ENCODE measurements at regions not wholly inside any gene's neighbourhood (a gene's known extent, or its start where the extent isn't known, plus 50 kb on each side); places are given as distances from the start of the nearest gene placed in this dataset.

DNA sequence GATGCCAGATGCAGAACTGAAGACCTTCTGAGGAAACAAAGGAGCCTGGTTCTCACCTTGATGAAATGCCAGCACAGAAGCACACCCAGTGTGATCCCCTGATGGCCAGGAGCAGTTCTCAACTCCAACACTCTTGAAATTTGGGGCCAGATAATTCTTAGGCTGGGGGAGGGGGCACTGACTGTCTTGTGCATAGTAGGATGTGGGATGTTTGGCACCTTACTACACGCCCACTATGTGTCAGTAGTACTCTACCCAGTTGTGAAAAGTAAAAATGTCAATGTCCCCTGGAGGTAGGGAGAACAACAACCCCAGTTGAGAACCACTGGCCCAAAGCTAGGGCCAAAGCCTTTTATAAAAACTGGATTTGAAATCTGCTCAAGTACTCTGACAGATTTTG, 398.3 kb upstream of the ARID1B start:
- no peak for DNase-seq (ENCODE audit: low read depth in 2 of 2)

- DNase-seq (ENCODE audit: low read depth in 2 of 2): no peak
Observed at GRCh38 chr6:156376091-156376490, 401.1 kb upstream of the ARID1B start.

GRCh38 chr6:156359912-156360311, 417.3 kb upstream of the ARID1B start:
- DNase-seq (ENCODE audit: low read depth in 2 of 2): no peak

DNA sequence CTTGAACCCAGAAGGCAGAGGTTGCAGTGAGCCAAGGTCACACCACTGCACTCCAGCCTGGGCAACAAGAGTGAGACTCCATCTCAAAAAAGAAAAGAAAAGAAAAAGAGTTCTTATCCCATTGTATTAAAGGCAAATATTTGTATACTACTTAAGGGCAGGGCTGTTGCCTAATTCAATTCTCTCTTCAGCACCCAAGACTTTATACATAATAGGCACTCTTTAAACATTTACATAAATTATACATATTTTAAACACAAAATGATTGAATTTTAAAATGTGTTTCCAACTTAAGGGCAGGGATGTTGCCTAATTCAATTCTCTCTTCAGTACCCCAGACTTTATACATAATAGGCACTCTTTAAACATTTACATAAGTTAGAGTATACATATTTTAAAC, 424.3 kb upstream of the ARID1B start:
- DNase-seq (ENCODE audit: low read depth in 2 of 2): no peak

GRCh38 chr6:156351346-156351966, 425.7 kb upstream of the ARID1B start:
- no peak for DNase-seq (ENCODE audit: low read depth in 2 of 2)

DNA sequence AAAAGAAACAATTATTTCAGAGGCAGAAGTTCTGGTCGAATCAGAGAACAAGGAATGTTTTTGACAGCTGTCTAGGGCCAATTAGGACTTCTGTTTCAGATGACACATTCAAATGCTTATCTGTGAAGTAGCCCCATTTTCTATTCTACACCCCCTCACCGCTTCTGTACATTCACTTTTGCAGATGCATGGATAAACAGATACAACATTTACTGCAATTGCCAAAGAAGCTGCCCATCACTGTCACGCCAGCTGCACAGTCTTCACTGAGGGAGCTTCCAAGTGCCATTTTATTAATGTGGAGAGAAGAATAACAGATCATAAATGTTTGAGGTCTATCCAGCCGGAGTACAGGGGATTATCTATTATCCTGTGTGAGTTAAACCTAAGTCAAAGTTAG, 426.8 kb upstream of the ARID1B start:
- no peak for DNase-seq (ENCODE audit: low read depth in 2 of 2)

DNA sequence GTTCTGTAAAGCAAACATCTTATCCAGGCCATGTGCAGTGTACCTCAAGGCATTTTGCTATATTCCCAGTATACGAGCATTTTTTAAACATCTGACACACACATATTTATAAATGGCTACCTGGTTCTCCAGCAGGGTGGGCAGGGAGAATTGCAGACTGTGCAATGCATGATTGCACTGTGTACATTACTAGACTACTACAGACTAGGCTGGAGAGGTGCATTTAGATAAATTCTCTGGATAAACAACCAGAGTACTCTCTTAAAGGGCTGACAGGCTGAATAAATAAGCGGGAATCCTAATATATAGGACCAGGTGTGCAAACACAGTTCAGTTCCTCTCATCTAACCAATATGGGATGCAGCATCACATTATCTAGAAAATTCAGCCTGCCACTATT, 428.3 kb upstream of the ARID1B start:
- no peak for DNase-seq (ENCODE audit: low read depth in 2 of 2)

DNA sequence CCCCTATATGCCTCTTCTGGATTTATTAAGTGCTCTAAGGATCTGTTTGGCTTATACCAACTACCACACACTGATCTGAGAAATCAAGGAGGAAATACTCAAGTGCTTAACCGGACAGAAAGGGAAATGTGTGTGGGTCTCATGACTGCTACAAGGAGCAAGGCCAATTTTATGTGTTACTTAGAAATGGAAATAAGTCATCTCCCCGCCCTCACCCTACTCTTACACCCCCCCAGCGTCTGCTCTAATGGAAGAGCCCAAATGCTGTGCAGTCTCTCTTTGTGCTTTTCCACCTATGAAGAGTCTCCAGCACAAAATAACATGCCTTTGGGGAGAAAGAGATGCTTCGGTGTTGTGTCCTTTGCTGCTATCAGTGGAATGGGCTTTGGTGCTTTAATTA, 428.8 kb upstream of the ARID1B start:
- DNase-seq (ENCODE audit: low read depth in 2 of 2): no peak

DNA sequence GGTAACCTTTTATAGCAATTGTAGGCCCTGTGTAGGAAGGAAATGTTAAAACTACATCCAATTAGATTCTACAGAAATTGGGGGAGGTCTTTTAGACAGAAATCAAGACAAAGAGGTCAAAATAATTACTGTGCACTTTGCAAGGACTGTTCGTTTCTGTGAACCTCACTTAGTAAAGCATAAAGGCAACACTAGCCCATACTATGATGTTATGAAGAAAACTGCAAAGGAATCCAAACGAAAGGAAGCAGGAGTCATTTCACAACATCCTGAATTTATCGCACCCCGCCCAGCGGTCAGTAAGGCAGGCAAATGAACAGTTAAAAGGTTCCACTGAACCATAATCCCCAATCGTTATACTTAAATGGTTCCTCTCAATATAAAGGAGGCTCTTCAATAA, 429.5 kb upstream of the ARID1B start:
- DNase-seq (ENCODE audit: low read depth in 2 of 2): no peak

- DNase-seq (ENCODE audit: low read depth in 2 of 2): no peak
Observed at GRCh38 chr6:156347246-156347645, 429.9 kb upstream of the ARID1B start.

DNA sequence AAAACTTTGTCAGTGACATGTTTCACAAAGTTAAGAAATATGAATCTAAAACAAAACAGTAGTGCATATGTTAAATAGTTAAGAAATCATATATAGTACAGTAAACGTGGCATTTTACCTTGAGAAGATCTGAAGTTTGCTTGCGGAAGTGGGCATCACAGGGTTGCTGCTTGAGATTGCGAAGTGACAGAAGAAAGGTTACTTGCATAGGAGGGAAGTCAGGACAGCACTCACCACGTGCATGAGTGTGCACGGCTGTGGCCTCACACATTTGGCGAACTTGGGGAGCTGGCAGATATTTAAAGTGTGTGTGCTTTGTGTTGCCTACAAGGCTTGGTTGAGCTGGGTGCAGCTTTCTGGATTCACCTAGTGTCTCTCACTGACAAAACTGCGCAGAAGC, 431.5 kb upstream of the ARID1B start:
- DNase-seq (ENCODE audit: low read depth in 2 of 2): no peak

DNA sequence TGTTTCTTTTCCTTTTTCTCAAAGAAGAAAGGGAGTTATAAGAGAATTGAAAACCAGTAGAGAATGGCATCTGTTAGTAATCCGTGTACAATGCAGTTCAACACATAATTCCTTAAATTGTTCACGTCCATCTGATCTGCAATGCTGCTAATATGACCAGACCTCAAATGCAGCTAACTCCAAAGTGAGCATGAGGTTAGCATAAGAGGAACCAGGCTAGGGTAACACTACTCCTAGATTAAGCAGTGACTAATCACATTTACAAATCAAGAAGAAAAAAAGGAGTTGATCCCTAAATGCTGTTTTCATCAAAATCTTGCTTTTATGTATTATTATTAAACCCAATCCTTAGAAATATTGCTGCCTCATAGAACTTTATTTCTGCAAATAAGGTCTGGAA, 432.7 kb upstream of the ARID1B start:
- no peak for DNase-seq (ENCODE audit: low read depth in 2 of 2)

DNA sequence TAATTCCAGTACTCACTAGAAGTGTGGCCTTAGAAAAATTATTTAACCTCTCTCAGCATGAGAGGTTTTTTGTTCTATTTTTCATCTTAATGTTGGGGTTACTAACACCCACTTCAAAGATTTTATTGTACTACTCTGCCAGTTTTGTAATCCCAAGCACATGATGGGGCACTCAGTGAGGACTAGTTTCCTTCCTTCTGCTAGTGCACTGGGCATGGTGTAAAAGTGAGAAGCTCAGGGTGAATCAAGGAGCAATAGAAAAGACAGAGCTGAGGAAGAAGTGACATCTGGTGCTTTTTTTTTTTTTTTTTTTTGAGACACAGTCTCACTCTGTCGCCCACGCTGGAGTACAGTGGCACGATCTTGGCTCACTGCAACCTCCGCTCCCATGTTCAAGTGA, 439.4 kb upstream of the ARID1B start:
- no peak for DNase-seq (ENCODE audit: low read depth in 2 of 2)

DNA sequence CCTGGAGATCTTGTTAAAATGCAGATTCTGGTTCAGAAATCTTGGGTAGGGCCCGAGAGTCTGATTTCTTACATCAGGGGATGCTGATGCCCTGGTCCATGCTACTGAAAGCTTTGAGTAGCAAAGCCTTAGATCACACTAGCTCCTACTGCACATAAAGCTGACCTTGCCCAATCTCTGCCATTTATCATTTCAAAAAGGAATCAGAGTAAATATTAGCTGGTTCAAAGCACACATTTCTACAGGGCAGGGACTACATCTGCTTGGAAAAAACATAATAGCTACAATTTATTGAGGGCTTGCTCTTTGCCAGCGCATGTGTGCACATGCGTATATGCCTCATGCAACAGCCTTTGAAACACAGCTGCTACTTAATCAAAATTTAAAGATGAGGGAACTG, 440.4 kb upstream of the ARID1B start:
- no peak for DNase-seq (ENCODE audit: low read depth in 2 of 2)

DNA sequence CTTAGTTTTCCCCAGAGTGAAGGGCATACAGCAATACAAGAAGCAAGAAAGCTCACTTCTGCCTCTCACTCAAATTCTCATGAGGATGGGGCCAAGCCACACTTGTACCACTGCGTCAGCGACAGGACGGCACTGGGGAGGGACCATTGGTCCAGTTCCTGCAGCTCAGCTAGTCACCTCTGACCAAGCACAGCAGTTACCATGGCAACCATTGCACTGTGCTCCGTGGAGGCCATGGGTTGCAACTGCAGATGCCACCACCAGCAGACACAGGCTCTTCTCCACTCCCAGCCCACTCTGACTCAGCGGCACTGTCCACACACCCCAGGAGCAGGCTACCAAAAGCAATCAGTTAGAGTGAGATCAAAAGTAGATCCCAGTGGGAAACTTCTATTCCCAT, 441.1 kb upstream of the ARID1B start:
- no peak for DNase-seq (ENCODE audit: low read depth in 2 of 2)

GRCh38 chr6:156334966-156335365, 442.2 kb upstream of the ARID1B start:
- no peak for DNase-seq (ENCODE audit: low read depth in 2 of 2)

DNA sequence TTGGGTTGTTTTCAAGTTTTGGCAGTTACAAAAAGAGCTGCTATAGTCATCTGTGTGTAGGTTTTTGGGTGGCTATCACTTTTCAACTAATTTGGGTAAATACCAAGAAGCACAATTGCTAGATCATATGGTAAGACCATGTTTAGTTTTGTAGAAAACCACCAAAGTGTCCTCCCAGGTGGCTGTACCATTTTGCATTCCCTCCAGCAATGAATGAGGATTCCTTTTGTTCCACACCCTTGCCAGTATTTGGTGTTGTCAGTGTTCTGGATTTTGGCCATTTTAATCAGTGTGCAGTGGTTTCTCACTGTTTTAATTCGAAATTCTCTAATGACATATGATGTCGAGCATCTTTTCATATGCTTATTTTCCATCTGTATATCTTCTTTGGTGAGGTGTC, 457.5 kb upstream of the ARID1B start:
- DNase-seq (ENCODE audit: low read depth in 2 of 2): no peak

DNA sequence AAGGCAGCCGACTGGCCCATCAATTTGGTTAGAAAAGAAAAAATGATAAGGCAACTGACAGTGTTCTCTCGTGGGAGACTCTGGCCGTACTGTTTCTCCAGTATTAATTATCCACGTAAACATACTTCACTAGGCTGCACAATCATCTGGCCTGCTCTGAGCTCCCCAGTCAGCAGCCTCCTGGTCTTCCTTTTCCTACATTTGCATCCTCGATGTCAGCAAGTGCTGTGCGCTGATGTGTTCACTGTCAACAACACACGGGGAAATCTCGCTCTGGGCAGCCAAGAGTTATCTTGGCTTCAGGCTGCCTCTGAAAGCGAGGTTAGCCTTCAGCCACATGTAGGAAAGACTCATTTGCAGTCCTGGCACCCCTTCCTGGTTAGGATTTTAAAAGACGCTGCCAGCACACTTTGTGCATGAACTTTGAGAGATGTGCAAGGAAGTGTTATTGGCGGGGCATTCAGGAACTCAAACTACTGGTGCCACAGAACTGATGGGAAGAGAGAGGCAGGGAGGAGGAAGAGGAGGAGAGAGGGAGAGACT, 460.5 kb upstream of the ARID1B start:
- no peak for DNase-seq (ENCODE audit: low read depth in 2 of 2)

DNA sequence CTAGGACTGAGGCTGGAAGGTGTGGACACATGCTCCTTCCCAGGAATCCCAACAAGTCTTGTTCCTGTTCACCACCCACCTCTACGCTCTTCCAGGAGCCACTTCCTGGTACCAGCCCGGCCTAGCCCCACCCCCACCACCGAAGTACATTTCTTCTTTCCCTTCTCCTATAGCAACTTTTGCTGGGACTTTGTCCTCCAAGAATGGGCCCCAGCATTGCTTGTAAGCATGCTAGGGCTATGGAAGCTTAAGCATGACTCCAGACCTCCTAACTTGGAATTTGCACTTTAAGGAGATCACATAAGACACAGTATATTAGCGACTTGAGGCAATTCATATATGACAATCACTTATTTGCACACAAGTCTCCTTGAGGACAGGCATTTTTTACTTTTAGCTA, 462.0 kb upstream of the ARID1B start:
- DNase-seq (ENCODE audit: low read depth in 2 of 2): no peak

DNA sequence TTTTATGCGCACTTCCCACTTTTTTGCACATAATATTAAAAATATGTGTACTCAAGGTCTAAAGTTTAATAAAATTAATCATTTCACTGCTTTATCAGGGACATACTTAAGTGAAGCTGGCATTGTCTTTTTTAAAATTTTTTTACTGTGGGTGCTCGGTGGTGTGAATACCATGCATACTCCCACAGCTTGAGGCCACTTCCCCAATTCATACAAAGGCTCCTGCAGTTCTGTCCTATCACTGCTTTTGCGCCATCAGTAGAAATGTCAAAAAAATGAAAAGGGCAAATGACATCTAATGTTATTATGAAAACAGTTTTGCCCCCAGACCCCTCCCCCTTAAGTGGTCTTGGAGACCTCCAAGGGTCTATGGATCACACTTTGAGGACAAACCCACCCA, 464.1 kb upstream of the ARID1B start:
- DNase-seq (ENCODE audit: low read depth in 2 of 2): no peak

GRCh38 chr6:156311291-156311690, 465.9 kb upstream of the ARID1B start:
- DNase-seq (ENCODE audit: low read depth in 2 of 2): no peak

DNA sequence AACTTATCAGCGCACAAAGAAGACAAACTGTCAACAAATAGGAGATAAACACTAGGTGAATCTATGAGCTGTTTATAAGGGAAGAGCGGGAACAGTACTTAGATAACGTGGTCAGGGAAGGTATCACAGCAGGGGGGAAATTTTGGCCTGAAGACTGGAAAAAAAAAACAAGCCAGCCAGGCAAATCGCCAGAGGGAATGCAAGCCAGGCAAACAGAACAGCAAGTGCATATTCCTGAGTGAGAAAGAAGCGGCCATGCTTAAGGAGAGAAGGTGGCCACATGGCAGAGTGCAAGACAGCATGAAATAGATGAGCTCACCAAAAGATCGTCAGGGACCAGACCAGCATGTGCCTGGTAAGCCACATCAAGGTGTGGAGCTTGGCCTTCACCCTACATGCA, 466.5 kb upstream of the ARID1B start:
- no peak for DNase-seq (ENCODE audit: low read depth in 2 of 2)

GRCh38 chr6:156309017-156309416, 468.2 kb upstream of the ARID1B start:
- DNase-seq (ENCODE audit: low read depth in 2 of 2): no peak

GRCh38 chr6:156308604-156309003, 468.6 kb upstream of the ARID1B start:
- DNase-seq (ENCODE audit: low read depth in 2 of 2): no peak
